ENCODE measurements at regions not wholly inside any gene's neighbourhood (a gene's known extent, or its start where the extent isn't known, plus 50 kb on each side); places are given as distances from the start of the nearest gene placed in this dataset.
"Not testable (repeated sequence)": the region's sequence is repeated elsewhere in the genome, so short reads cannot be mapped to it uniquely, and the experiment has no call there.

GRCh38 chr7:55708028-55708427 is 135.7 kb upstream of the VOPP1 start:
- ATAC-seq (ENCODE audit: poor library complexity); CTCF ChIA-PET; POLR2A ChIA-PET: not testable (repeated sequence)

DNA sequence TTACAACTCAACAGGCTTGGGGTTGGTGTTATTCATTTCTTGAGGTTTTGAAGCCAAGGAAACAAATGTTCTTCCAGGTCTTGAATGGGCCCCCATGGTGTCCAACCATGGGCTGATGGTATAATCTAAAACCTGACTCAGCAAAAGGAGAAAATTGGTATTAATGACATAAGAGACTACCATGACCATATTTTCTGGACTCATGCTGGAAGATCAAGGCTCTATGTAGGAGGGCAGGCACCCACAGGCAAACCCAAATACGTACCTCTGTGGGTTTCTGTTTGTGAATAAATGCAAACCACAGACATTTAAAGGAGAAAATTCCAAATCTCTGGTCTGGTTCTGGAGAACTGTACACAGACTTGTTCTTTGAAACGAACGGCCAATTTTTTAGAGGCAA is 135.1 kb upstream of the VOPP1 start:
- H3K36me3 Mint-ChIP-seq (ENCODE audit: low read depth); ATAC-seq (ENCODE audit: poor library complexity); H3K36me3 ChIP-seq (ENCODE audit: insufficient read depth, low read length); H3K27me3 ChIP-seq (ENCODE audit: control insufficient read depth in 1 of 2, insufficient read depth in 2 of 2, low read length in 2 of 2); H3K9me3 Mint-ChIP-seq; H3K4me3 Mint-ChIP-seq; intact Hi-C loops (cut with DNase I, micrococcal nuclease); POLR2A ChIA-PET; H3K4me1 Mint-ChIP-seq (ENCODE audit: low read depth); H3K27ac Mint-ChIP-seq; H3K27ac ChIP-seq (ENCODE audit: low read depth in 1 of 2, low read length in 2 of 2); DNase-seq; H3K27me3 Mint-ChIP-seq; H3K4me1 ChIP-seq (ENCODE audit: insufficient read depth, low read length); H3K9me3 ChIP-seq (ENCODE audit: control insufficient read depth in 1 of 2, insufficient read depth in 1 of 2, low read length in 2 of 2); H3K4me3 ChIP-seq (ENCODE audit: low read length); CTCF ChIA-PET: not testable (repeated sequence)

More at GRCh38 chr7:55708028-55708427, 135.7 kb upstream of the VOPP1 start:
- H3K27me3 ChIP-seq (ENCODE audit: control insufficient read depth in 1 of 2, insufficient read depth in 2 of 2, low read length in 2 of 2); H3K9me3 Mint-ChIP-seq; H3K4me1 ChIP-seq (ENCODE audit: insufficient read depth, low read length); H3K4me3 ChIP-seq (ENCODE audit: low read length); H3K27ac ChIP-seq (ENCODE audit: low read depth in 1 of 2, low read length in 2 of 2); H3K27ac Mint-ChIP-seq; H3K36me3 Mint-ChIP-seq (ENCODE audit: low read depth); H3K36me3 ChIP-seq (ENCODE audit: insufficient read depth, low read length); intact Hi-C loops (cut with DNase I, micrococcal nuclease); H3K4me3 Mint-ChIP-seq; H3K27me3 Mint-ChIP-seq; DNase-seq; H3K4me1 Mint-ChIP-seq (ENCODE audit: low read depth); H3K9me3 ChIP-seq (ENCODE audit: control insufficient read depth in 1 of 2, insufficient read depth in 1 of 2, low read length in 2 of 2): not testable (repeated sequence)

- H3K27ac ChIP-seq (ENCODE audit: low read depth in 1 of 2, low read length in 2 of 2); H3K4me3 ChIP-seq (ENCODE audit: low read length); ATAC-seq (ENCODE audit: poor library complexity); H3K27me3 ChIP-seq (ENCODE audit: control insufficient read depth in 1 of 2, insufficient read depth in 2 of 2, low read length in 2 of 2); H3K4me1 Mint-ChIP-seq (ENCODE audit: low read depth); H3K4me3 Mint-ChIP-seq; H3K27ac Mint-ChIP-seq; H3K4me1 ChIP-seq (ENCODE audit: insufficient read depth, low read length); H3K9me3 ChIP-seq (ENCODE audit: control insufficient read depth in 1 of 2, insufficient read depth in 1 of 2, low read length in 2 of 2); H3K27me3 Mint-ChIP-seq; H3K9me3 Mint-ChIP-seq; CTCF ChIA-PET; POLR2A ChIA-PET; DNase-seq; H3K36me3 ChIP-seq (ENCODE audit: insufficient read depth, low read length); H3K36me3 Mint-ChIP-seq (ENCODE audit: low read depth); intact Hi-C loops (cut with DNase I, micrococcal nuclease): not testable (repeated sequence)
Measured at GRCh38 chr7:55706451-55707195, 134.3 kb upstream of the VOPP1 start.

- H3K27me3 ChIP-seq (ENCODE audit: control insufficient read depth in 1 of 2, insufficient read depth in 2 of 2, low read length in 2 of 2); H3K4me1 ChIP-seq (ENCODE audit: insufficient read depth, low read length); H3K9me3 ChIP-seq (ENCODE audit: control insufficient read depth in 1 of 2, insufficient read depth in 1 of 2, low read length in 2 of 2); H3K4me1 Mint-ChIP-seq (ENCODE audit: low read depth); H3K9me3 Mint-ChIP-seq; H3K27ac ChIP-seq (ENCODE audit: low read depth in 1 of 2, low read length in 2 of 2); ATAC-seq (ENCODE audit: poor library complexity); POLR2A ChIA-PET; intact Hi-C loops (cut with DNase I, micrococcal nuclease); H3K36me3 Mint-ChIP-seq (ENCODE audit: low read depth); H3K27me3 Mint-ChIP-seq; CTCF ChIA-PET; H3K36me3 ChIP-seq (ENCODE audit: insufficient read depth, low read length); DNase-seq; H3K27ac Mint-ChIP-seq; H3K4me3 ChIP-seq (ENCODE audit: low read length); H3K4me3 Mint-ChIP-seq: not testable (repeated sequence)
Measured at GRCh38 chr7:55705728-55706450, 133.6 kb upstream of the VOPP1 start.

DNA sequence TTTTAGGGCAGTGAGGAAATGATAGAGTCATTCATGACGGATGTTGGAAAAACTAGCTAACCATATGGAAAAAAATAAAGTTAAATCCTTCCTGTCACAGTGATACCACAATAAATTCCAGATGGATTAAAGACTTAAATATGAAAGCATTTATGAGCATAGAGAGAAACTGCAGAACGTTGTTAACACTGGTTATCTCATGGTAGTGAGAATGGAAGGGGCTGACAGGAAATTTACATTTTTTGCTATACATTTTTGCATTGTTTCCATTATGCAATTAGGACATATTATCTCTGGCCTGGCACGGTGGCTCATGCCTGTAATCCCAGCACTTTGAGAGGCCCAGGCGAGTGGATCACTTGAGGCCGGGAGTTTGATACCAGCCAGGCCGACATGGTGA is 130.5 kb upstream of the VOPP1 start:
- H3K27ac ChIP-seq (ENCODE audit: low read depth in 1 of 2, low read length in 2 of 2); CTCF ChIA-PET; H3K27me3 ChIP-seq (ENCODE audit: control insufficient read depth in 1 of 2, insufficient read depth in 2 of 2, low read length in 2 of 2); H3K9me3 Mint-ChIP-seq; H3K36me3 ChIP-seq (ENCODE audit: insufficient read depth, low read length); H3K9me3 ChIP-seq (ENCODE audit: control insufficient read depth in 1 of 2, insufficient read depth in 1 of 2, low read length in 2 of 2); POLR2A ChIA-PET; DNase-seq; H3K4me1 Mint-ChIP-seq (ENCODE audit: low read depth); H3K27ac Mint-ChIP-seq; H3K27me3 Mint-ChIP-seq; H3K36me3 Mint-ChIP-seq (ENCODE audit: low read depth); H3K4me1 ChIP-seq (ENCODE audit: insufficient read depth, low read length); H3K4me3 Mint-ChIP-seq; H3K4me3 ChIP-seq (ENCODE audit: low read length); ATAC-seq (ENCODE audit: poor library complexity); intact Hi-C loops (cut with DNase I, micrococcal nuclease): not testable (repeated sequence)

GRCh38 chr7:55699450-55699842 is 127.1 kb upstream of the VOPP1 start:
- H3K4me1 ChIP-seq (ENCODE audit: insufficient read depth, low read length); POLR2A ChIA-PET: not testable (repeated sequence)

More at GRCh38 chr7:55699450-55699842, 127.1 kb upstream of the VOPP1 start:
- H3K4me1 Mint-ChIP-seq (ENCODE audit: low read depth); H3K9me3 Mint-ChIP-seq; H3K27ac Mint-ChIP-seq; DNase-seq; intact Hi-C loops (cut with DNase I, micrococcal nuclease); H3K36me3 ChIP-seq (ENCODE audit: insufficient read depth, low read length); CTCF ChIA-PET; H3K27ac ChIP-seq (ENCODE audit: low read depth in 1 of 2, low read length in 2 of 2); H3K9me3 ChIP-seq (ENCODE audit: control insufficient read depth in 1 of 2, insufficient read depth in 1 of 2, low read length in 2 of 2); H3K4me3 ChIP-seq (ENCODE audit: low read length); H3K36me3 Mint-ChIP-seq (ENCODE audit: low read depth); H3K27me3 ChIP-seq (ENCODE audit: control insufficient read depth in 1 of 2, insufficient read depth in 2 of 2, low read length in 2 of 2); H3K4me3 Mint-ChIP-seq; H3K27me3 Mint-ChIP-seq; ATAC-seq (ENCODE audit: poor library complexity): not testable (repeated sequence)

Data from CD4-positive, alpha-beta T cell (primary cell).